SK-N-SH (cell line): ENCODE measurements at regions not wholly inside any gene's neighbourhood (a gene's known extent, or its start where the extent isn't known, plus 50 kb on each side); places are given as distances from the start of the nearest gene placed in this dataset.

Experiments
- CTCF ChIA-PET: fragments of 300-600, 350-600 bp; formaldehyde crosslinking; extraction: SDS; loops from one replicate; lab custom pipeline; 2021; lab: Yijun Ruan, JAX
- POLR2A ChIA-PET: fragments of 350-600 bp; sonication (Branson Sonifier 250); formaldehyde crosslinking; extraction: SDS; loops from one replicate; lab custom pipeline; 2020; ENCODE audit warnings: antibody characterized with exemption, inconsistent platforms; lab: Yijun Ruan, JAX
- DNase-seq: peaks from one replicate; pipeline ENCODE4 v3.0.0; 2012
- H2AFZ ChIP-seq: fragments of 200-600 bp; sonication (generic); 2 replicates; pipeline ENCODE4 v1.8.1; 2016; ENCODE audit warnings: antibody characterized with exemption, mild to moderate bottlenecking, low read depth
- H3F3A ChIP-seq: fragments of 200-600 bp; sonication (generic); replicated peaks from 2 replicates; pipeline ENCODE3; 2016; ENCODE audit warnings: antibody characterized with exemption, mild to moderate bottlenecking; ENCODE audit not compliant: insufficient read depth
- H3K27ac ChIP-seq, 2 experiments: fragments of 200-500 bp in 1 of 2; fragments of 200-600 bp in 1 of 2; sonication (Bioruptor generic) in 1 of 2; sonication (generic), shearing (Covaris generic) in 1 of 2; 2 replicates each; pipeline versions ENCODE4 v1.5.1 to v1.6.1; 2014 to 2016; ENCODE audit warnings: low read depth in 2 of 2, inconsistent platforms in 1 of 2, low read length in 1 of 2, mild to moderate bottlenecking in 1 of 2, mixed read lengths in 1 of 2
- H3K27me3 ChIP-seq: fragments of 200-600 bp; sonication (generic), shearing (Covaris generic); 2 replicates; pipeline ENCODE4 v1.6.1; 2016; ENCODE audit warnings: mixed run types; ENCODE audit not compliant: insufficient read depth
- H3K36me3 ChIP-seq, 2 experiments: fragments of 200-500 bp in 1 of 2; fragments of 200-600 bp in 1 of 2; sonication (Bioruptor generic) in 1 of 2; sonication (generic) in 1 of 2; replicated peaks in 1 of 2; 2 replicates each; pipeline versions ENCODE3 to v1.5.1; 2014 to 2016; ENCODE audit warnings: low read length in 1 of 2, mild to moderate bottlenecking in 1 of 2; ENCODE audit not compliant: insufficient read depth in 2 of 2, control insufficient read depth in 1 of 2
- H3K4me1 ChIP-seq, 2 experiments: fragments of 200-500 bp in 1 of 2; fragments of 200-600 bp in 1 of 2; sonication (Bioruptor generic) in 1 of 2; sonication (generic), shearing (Covaris generic) in 1 of 2; 2 replicates each; pipeline versions ENCODE4 v1.5.1 to v1.6.1; 2014 to 2016; ENCODE audit warnings: low read depth in 1 of 2, low read length in 1 of 2, mixed run types in 1 of 2; ENCODE audit not compliant: insufficient read depth in 2 of 2, control insufficient read depth in 1 of 2
- H3K4me2 ChIP-seq: fragments of 200-600 bp; sonication (generic), shearing (Covaris generic); 2 replicates; pipeline ENCODE4 v1.6.1; 2017; ENCODE audit warnings: mixed run types
- H3K4me3 ChIP-seq, 2 experiments: fragments of 200-500 bp in 1 of 2; fragments of 200-600 bp in 1 of 2; sonication (Bioruptor generic) in 1 of 2; sonication (generic), shearing (Covaris generic) in 1 of 2; 2 replicates each; pipeline versions ENCODE4 v1.5.1 to v1.8.1; 2014 to 2016; ENCODE audit warnings: low read depth in 2 of 2, inconsistent platforms in 1 of 2, low read length in 1 of 2, mild to moderate bottlenecking in 1 of 2, mixed read lengths in 1 of 2, moderate library complexity in 1 of 2
- H3K79me2 ChIP-seq: fragments of 200-600 bp; sonication (generic); 2 replicates; pipeline ENCODE4 v1.8.1; 2017; ENCODE audit warnings: mild to moderate bottlenecking; ENCODE audit not compliant: insufficient read depth
- H3K9ac ChIP-seq: fragments of 200-600 bp; sonication (generic); 2 replicates; pipeline ENCODE4 v1.6.1; 2017; ENCODE audit warnings: mixed run types
- H3K9me2 ChIP-seq: fragments of 200-600 bp; sonication (generic); 2 replicates; pipeline ENCODE4 v1.6.1; 2017; ENCODE audit warnings: mixed run types
- H3K9me3 ChIP-seq: fragments of 200-600 bp; sonication (generic); 2 replicates; pipeline ENCODE4 v1.6.1; 2017; ENCODE audit warnings: mixed run types, mild to moderate bottlenecking, moderate library complexity
- H4K20me1 ChIP-seq: fragments of 200-600 bp; sonication (generic); 2 replicates; pipeline ENCODE4 v1.6.1; 2017; ENCODE audit warnings: mild to moderate bottlenecking, mixed run types; ENCODE audit not compliant: insufficient read depth
- CTCF ChIP-seq: fragments of 200-600 bp; sonication (generic); IDR thresholded peaks from 2 replicates; pipeline ENCODE4 v1.6.1; 2017; ENCODE audit warnings: antibody characterized with exemption, mild to moderate bottlenecking, moderate library complexity
- GATA2 ChIP-seq: sonication (generic); formaldehyde crosslinking; IDR thresholded peaks from 2 replicates; pipeline ENCODE4 v1.5.0; 2020; ENCODE audit warnings: mild to moderate bottlenecking, missing genetic modification reagents
- IRF3 ChIP-seq: fragments of 150-350 bp; IDR thresholded peaks from 2 replicates; pipeline ENCODE4 v1.6.1; 2016; ENCODE audit warnings: mild to moderate bottlenecking, low read depth, low read length
- JUND ChIP-seq: IDR thresholded peaks from 2 replicates; pipeline ENCODE4 v1.4.0; 2012
- MAX ChIP-seq: IDR thresholded peaks from 2 replicates; pipeline ENCODE4 v1.4.0; 2012; ENCODE audit warnings: low read depth
- MEF2A ChIP-seq: IDR thresholded peaks from 2 replicates; pipeline ENCODE4 v1.4.0; 2012; ENCODE audit warnings: low read depth, borderline replicate concordance
- POLR2AphosphoS5 ChIP-seq: IDR thresholded peaks from 2 replicates; pipeline ENCODE4 v1.6.1; 2012; ENCODE audit warnings: low read depth, low read length
- RAD21 ChIP-seq: IDR thresholded peaks from 2 replicates; pipeline ENCODE4 v1.6.1; 2012; ENCODE audit warnings: mild to moderate bottlenecking, low read length
- RCOR1 ChIP-seq: fragments of 150-350 bp; IDR thresholded peaks from 2 replicates; pipeline ENCODE4 v1.6.1; 2017; ENCODE audit warnings: antibody characterized with exemption, low read length
- SIN3A ChIP-seq: IDR thresholded peaks from 2 replicates; pipeline ENCODE4 v1.6.1; 2012; ENCODE audit warnings: low read depth, mild to moderate bottlenecking, low read length, moderate library complexity, borderline replicate concordance
- SMC3 ChIP-seq: IDR thresholded peaks from 2 replicates; pipeline ENCODE4 v1.6.1; 2012; ENCODE audit warnings: low read depth, low read length, improper control_type of control experiment
- TAF1 ChIP-seq: IDR thresholded peaks from 2 replicates; pipeline ENCODE4 v1.6.1; 2012; ENCODE audit warnings: low read depth, mild to moderate bottlenecking, low read length, moderate library complexity, borderline replicate concordance
- WGBS: methylation state at CpG from one replicate; pipeline ENCODE4 v1.1.6; 2017; ENCODE audit warnings: low lambda C conversion rate; 5-methylcytosine and 5-hydroxymethylcytosine counted together

GRCh38 chr4:89610236-89610635, 226.7 kb downstream of the SNCA start:
- no peaks in the 10 kb centered on the region for H4K20me1 ChIP-seq
- no peak overlapping the region for H3K4me3 ChIP-seq
- CTCF ChIA-PET, result interaction anchor here (1.0 kb wide), 1 partner anchor 12 kb away, joined by 4 read pairs; no protein-coding TSS in a partner anchor
- H3K9ac ChIP-seq, result no peak overlapping the region
- H3K9me2 ChIP-seq, result no peaks in the 10 kb centered on the region
- 65% methylated on average over 4 of the region's 4 CpGs for WGBS
- no peak overlapping the region for H3K4me2 ChIP-seq
- H3K79me2 ChIP-seq, result no peaks in the 10 kb centered on the region
- no peaks in the 10 kb centered on the region for H3K9me3 ChIP-seq
- no peaks in the 10 kb centered on the region for H3K27me3 ChIP-seq
- no peaks in the 10 kb centered on the region for H3K4me1 ChIP-seq
- H3K36me3 ChIP-seq, result no peaks in the 10 kb centered on the region
- TF ChIP-seq MAX (no peak), IRF3 (no peak), JUND (no peak), SIN3A (no peak), MEF2A (no peak), CTCF (no peak)
- H3F3A ChIP-seq, result no peaks in the 10 kb centered on the region
- no peak for DNase-seq
- H2AFZ ChIP-seq, result no peak overlapping the region
- POLR2A ChIA-PET, result no interaction called here
- no peak overlapping the region for H3K27ac ChIP-seq

- TF ChIP-seq POLR2AphosphoS5 (no peak), RCOR1 (no peak), TAF1 (no peak)
- H3K4me3 ChIP-seq, result no peak overlapping the region
- H3K4me2 ChIP-seq, result no peak overlapping the region
- H3K9ac ChIP-seq, result no peak overlapping the region
- no peak for DNase-seq
- no peak overlapping the region for H2AFZ ChIP-seq
- H4K20me1 ChIP-seq, result no peaks in the 10 kb centered on the region
- ChIA-PET POLR2A (no interaction called here), CTCF (interaction anchor here (0.8 to 1.0 kb wide), 2 partner anchors 13 to 68 kb away, joined by 3 to 4 read pairs; no protein-coding TSS in a partner anchor)
- no peak overlapping the region for H3K27ac ChIP-seq
- no peaks in the 10 kb centered on the region for H3K9me2 ChIP-seq
- no peaks in the 10 kb centered on the region for H3K27me3 ChIP-seq
- no peaks in the 10 kb centered on the region for H3K9me3 ChIP-seq
- WGBS, result 74% methylated on average over 5 of the region's 5 CpGs
- H3K79me2 ChIP-seq, result no peaks in the 10 kb centered on the region
- no peaks in the 10 kb centered on the region for H3K36me3 ChIP-seq
- no peaks in the 10 kb centered on the region for H3F3A ChIP-seq
- no peaks in the 10 kb centered on the region for H3K4me1 ChIP-seq
These were observed 227.2 kb downstream of the SNCA start for GRCh38 chr4:89609756-89610155.

- Histone ChIP-seq H3K4me1 (no peaks in the 10 kb centered on the region), H3K4me2 (no peak overlapping the region), H3K27ac (no peak overlapping the region), H3K27me3 (no peaks in the 10 kb centered on the region), H2AFZ (no peak overlapping the region), H3K79me2 (no peaks in the 10 kb centered on the region), H4K20me1 (no peaks in the 10 kb centered on the region), H3K4me3 (no peak overlapping the region), H3K9me3 (no peaks in the 10 kb centered on the region), H3K36me3 (no peaks in the 10 kb centered on the region), H3K9me2 (no peaks in the 10 kb centered on the region), H3F3A (no peaks in the 10 kb centered on the region), H3K9ac (no peak overlapping the region)
- DNase-seq, result no peak
- WGBS, result 81% methylated on average over 6 of the region's 6 CpGs
- POLR2A ChIA-PET, result no interaction called here
- TF ChIP-seq POLR2AphosphoS5, result no peak
- no peak for TF ChIP-seq MAX
- no peak for TF ChIP-seq SMC3
- no peak for TF ChIP-seq RAD21
- TF ChIP-seq GATA2 (CRISPR knock-in tag), result no peak
- CTCF ChIA-PET, result no interaction called here
These were observed 232.0 kb downstream of the SNCA start for GRCh38 chr4:89604951-89605350.
